ENCODE measurements at regions not wholly inside any gene's neighbourhood (a gene's known extent, or its start where the extent isn't known, plus 50 kb on each side); places are given as distances from the start of the nearest gene placed in this dataset.

DNA sequence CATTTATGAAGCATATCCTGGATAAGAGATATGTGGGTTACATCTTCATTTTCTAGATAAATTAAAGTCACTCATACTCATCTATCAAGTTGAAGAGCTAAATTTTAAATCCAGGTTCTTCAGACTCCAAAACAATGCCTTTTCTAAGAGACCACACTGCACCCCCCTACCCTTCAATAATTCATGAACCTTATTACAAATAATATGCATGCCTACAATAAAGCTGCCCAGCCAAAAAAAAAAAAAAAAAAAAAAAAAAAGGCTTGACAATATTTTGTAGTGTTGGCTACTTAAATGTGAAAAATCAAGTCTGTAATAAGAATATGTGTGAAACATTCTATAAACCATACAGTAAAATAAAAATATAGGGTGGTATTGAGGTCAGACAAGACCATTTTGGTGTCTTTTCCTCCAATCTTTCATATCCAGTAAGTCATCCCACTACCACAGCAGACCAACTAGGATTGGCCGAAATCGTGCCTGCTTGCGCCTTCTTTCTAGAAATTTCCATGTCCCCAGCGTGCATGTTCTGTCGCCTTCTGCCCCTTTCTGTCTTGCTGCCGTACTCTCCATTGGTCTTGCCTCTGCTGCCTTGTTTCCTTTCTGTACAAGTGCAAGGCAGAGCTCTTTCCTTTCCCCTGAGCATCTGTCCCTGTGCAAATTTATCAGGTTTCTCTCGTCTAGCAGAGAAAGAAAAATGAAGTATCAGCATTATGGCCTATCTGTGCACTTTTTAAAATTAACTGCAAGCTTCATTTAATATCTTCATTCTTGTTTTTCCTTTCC is 92.6 kb upstream of the NDUFV2 start:
- no peak overlapping the region for H3K27ac ChIP-seq (ENCODE audit: low read depth, low read length, poor library complexity, severe bottlenecking)
- no peaks in the 10 kb centered on the region for H3K79me2 ChIP-seq (ENCODE audit: insufficient read depth, low read depth, low read length)
- intact Hi-C loops (cut with micrococcal nuclease; ENCODE audit: unreplicated experiment): no loop called here
- BruUV-seq (replicated peaks): no TSS peak
- peaks cover 27% of the 10 kb centered on the region for H3K4me1 ChIP-seq (ENCODE audit: insufficient read depth, low read length, poor library complexity, severe bottlenecking)
- no peak overlapping the region for H2AFZ ChIP-seq (ENCODE audit: low read length)
- no peak overlapping the region for H3K4me2 ChIP-seq (ENCODE audit: low read length)
- no peaks in the 10 kb centered on the region for H4K20me1 ChIP-seq (ENCODE audit: insufficient read depth, low read length)
- no peak for TF ChIP-seq EZH2phosphoT487 (IDR thresholded peaks at IDR 0.05; ENCODE audit: borderline replicate concordance, low read depth, low read length)
- TF ChIP-seq CTCF (conservative IDR thresholded peaks at IDR 0.05; ENCODE audit: low read length): no peak
- no peak for DNase-seq (ENCODE audit: low spot score)
- POLR2A ChIA-PET: interaction anchor here (0.7 to 1.4 kb wide), 4 partner anchors 8 to 736 kb away, joined by 3 to 4 read pairs (median 4); no protein-coding TSS in a partner anchor
- no peak overlapping the region for H3K4me3 ChIP-seq (ENCODE audit: low read depth, low read length, poor library complexity, severe bottlenecking)
- H3K9me3 ChIP-seq (ENCODE audit: low read length): peaks cover 11% of the 10 kb centered on the region; the same call in 1 of the 2 replicates
- CTCF ChIA-PET (ENCODE audit: unreplicated experiment): no interaction called here
- H3K36me3 ChIP-seq (ENCODE audit: insufficient read depth, low read length): no peaks in the 10 kb centered on the region; the same call in 1 of the 2 replicates
- no peaks in the 10 kb centered on the region for H3K9me2 ChIP-seq (ENCODE audit: insufficient read depth, low read length)

DNA sequence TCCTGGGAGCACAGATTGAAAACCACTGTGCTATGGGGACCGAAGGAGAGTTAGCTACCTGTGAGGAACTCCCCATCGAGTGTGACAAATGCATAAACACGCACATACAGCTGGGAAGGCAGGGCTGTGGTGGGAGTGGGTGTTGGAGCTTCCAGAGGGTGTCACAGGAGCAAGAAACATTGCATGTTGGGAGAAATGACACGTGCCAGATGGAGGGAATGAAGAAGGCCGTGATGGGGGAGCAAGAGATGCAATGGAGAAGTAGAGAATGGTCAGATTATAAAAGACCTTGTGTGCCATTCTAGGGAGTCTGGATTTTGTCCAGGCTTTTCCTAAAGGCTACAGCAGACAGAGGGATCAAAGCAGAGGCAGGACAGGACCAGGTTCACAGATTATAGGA is 91.1 kb upstream of the NDUFV2 start:
- Histone ChIP-seq H3K9me3 (ENCODE audit: low read length) (no peaks in the 10 kb centered on the region), H3K4me3 (ENCODE audit: low read depth, low read length, poor library complexity, severe bottlenecking) (no peak overlapping the region), H3K36me3 (ENCODE audit: insufficient read depth, low read length) (no peaks in the 10 kb centered on the region), H3K79me2 (ENCODE audit: insufficient read depth, low read depth, low read length) (no peaks in the 10 kb centered on the region), H2AFZ (ENCODE audit: low read length) (no peak overlapping the region), H4K20me1 (ENCODE audit: insufficient read depth, low read length) (no peaks in the 10 kb centered on the region), H3K9me2 (ENCODE audit: insufficient read depth, low read length) (no peaks in the 10 kb centered on the region), H3K27ac (ENCODE audit: low read depth, low read length, poor library complexity, severe bottlenecking) (no peak overlapping the region), H3K4me2 (ENCODE audit: low read length) (no peak overlapping the region), H3K4me1 (ENCODE audit: insufficient read depth, low read length, poor library complexity, severe bottlenecking) (peaks cover 17% of the 10 kb centered on the region)
- intact Hi-C loops (cut with micrococcal nuclease; ENCODE audit: unreplicated experiment): no loop called here
- DNase-seq (ENCODE audit: low spot score): no peak
- ChIA-PET POLR2A (no interaction called here), CTCF (ENCODE audit: unreplicated experiment) (no interaction called here)
- BruUV-seq (replicated peaks): no TSS peak
- TF ChIP-seq CTCF (conservative IDR thresholded peaks at IDR 0.05; ENCODE audit: low read length) (no peak), EZH2phosphoT487 (IDR thresholded peaks at IDR 0.05; ENCODE audit: borderline replicate concordance, low read depth, low read length) (no peak)

DNA sequence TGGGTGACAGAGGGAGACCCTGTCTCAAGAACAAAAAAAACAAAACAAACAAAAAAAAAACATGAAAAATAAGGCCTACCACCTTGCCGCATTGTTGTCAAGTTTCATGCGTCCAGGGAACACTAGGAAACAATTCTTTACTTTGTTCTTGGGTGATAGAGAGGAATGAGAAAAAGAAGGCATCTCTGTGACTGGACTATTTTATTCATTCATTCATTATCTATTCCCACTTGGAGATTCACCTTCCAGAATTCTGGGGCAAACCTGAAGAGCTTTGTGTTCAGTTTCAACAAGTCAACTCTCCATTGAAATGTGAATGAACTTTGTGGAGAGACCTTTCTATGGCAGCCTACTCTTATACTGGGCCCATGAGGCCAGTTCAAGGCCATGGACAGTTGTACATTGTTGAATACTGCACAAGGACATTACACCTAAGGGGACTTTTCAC is 88.5 kb upstream of the NDUFV2 start:
- ChIA-PET POLR2A (interaction anchor here (0.6 to 1.2 kb wide), 2 partner anchors 12 to 228 kb away, joined by 3 read pairs; no protein-coding TSS in a partner anchor), CTCF (ENCODE audit: unreplicated experiment) (no interaction called here)
- Histone ChIP-seq H3K9me3 (ENCODE audit: low read length) (no peaks in the 10 kb centered on the region), H3K4me1 (ENCODE audit: insufficient read depth, low read length, poor library complexity, severe bottlenecking) (peaks cover 20% of the 10 kb centered on the region), H3K79me2 (ENCODE audit: insufficient read depth, low read depth, low read length) (no peaks in the 10 kb centered on the region), H3K27ac (ENCODE audit: low read depth, low read length, poor library complexity, severe bottlenecking) (no peak overlapping the region), H3K36me3 (ENCODE audit: insufficient read depth, low read length) (no peaks in the 10 kb centered on the region), H3K4me2 (ENCODE audit: low read length) (no peak overlapping the region), H3K4me3 (ENCODE audit: low read depth, low read length, poor library complexity, severe bottlenecking) (no peak overlapping the region), H4K20me1 (ENCODE audit: insufficient read depth, low read length) (no peaks in the 10 kb centered on the region), H2AFZ (ENCODE audit: low read length) (no peak overlapping the region), H3K9me2 (ENCODE audit: insufficient read depth, low read length) (no peaks in the 10 kb centered on the region)
- TF ChIP-seq EZH2phosphoT487 (IDR thresholded peaks at IDR 0.05; ENCODE audit: borderline replicate concordance, low read depth, low read length) (no peak), CTCF (conservative IDR thresholded peaks at IDR 0.05; ENCODE audit: low read length) (no peak)
- no TSS peak for BruUV-seq (replicated peaks)
- intact Hi-C loops (cut with micrococcal nuclease; ENCODE audit: unreplicated experiment): no loop called here
- no peak for DNase-seq (ENCODE audit: low spot score)

Data from OCI-LY7 (cell line).